Peyer's patch (tissue), 4 donors: ENCODE measurements at regions not wholly inside any gene's neighbourhood (a gene's known extent, or its start where the extent isn't known, plus 50 kb on each side); places are given as distances from the start of the nearest gene placed in this dataset.
A peak's percentile ranks its signal among the peaks of the same experiment; 100 is the strongest.

Experiments
- POLR2A ChIP-seq, 2 donors: fragments of 450-650 bp; IDR thresholded peaks; one replicate each; pipeline ENCODE4 v1.5.1; 2017; ENCODE audit warnings: antibody characterized with exemption in 2 of 2, mild to moderate bottlenecking in 2 of 2, moderate library complexity in 2 of 2
- TF ChIP-seq, protein P1 (sequence below), 6 experiments: fragments of 450-650 bp in 4 of 6; fragments of 200-600 bp in 2 of 6; sonication (generic) in 1 of 6; IDR thresholded peaks; one replicate each; pipeline ENCODE4 v1.5.1; 2017 to 2019; ENCODE audit warnings: antibody characterized with exemption in 6 of 6, mild to moderate bottlenecking in 3 of 6, moderate library complexity in 1 of 6

DNA sequence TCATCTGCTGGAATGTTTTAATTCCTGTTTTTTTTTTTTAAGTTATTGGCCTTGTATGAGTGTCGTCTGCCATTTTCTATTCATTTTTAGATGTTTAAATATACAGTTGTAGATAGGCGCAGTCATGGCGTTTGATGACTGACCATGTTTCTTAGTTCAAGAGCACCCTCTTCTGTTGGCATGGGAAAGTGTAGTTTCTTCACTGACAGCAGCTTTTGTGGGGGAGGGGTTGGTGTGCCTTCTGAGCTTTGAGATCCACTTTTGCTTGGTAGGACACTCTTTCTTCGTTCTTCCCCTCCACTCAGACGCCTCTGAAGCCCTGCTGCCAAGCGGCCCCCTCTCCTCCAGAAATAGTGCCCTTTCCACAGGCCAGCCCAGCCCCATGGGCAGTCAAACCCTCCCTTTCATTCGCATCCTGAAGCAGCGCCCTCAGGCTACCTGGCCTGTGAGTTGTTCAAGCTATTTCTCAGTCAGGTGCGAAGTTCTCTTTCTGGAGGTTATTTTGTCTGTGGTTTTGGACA, 492.0 kb downstream of the TNS1 start:
- TF ChIP-seq, protein P1, sequence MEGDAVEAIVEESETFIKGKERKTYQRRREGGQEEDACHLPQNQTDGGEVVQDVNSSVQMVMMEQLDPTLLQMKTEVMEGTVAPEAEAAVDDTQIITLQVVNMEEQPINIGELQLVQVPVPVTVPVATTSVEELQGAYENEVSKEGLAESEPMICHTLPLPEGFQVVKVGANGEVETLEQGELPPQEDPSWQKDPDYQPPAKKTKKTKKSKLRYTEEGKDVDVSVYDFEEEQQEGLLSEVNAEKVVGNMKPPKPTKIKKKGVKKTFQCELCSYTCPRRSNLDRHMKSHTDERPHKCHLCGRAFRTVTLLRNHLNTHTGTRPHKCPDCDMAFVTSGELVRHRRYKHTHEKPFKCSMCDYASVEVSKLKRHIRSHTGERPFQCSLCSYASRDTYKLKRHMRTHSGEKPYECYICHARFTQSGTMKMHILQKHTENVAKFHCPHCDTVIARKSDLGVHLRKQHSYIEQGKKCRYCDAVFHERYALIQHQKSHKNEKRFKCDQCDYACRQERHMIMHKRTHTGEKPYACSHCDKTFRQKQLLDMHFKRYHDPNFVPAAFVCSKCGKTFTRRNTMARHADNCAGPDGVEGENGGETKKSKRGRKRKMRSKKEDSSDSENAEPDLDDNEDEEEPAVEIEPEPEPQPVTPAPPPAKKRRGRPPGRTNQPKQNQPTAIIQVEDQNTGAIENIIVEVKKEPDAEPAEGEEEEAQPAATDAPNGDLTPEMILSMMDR (IDR thresholded peaks at IDR 0.05), result peak in 4 of 6 experiments; percentile 28 to 62 (median 53)
- TF ChIP-seq POLR2A (IDR thresholded peaks at IDR 0.05), result no peak
